Smooth muscle cell (in vitro differentiated cells): ENCODE measurements at regions not wholly inside any gene's neighbourhood (a gene's known extent, or its start where the extent isn't known, plus 50 kb on each side); places are given as distances from the start of the nearest gene placed in this dataset.

Source experiments
- DNase-seq: peaks from one replicate; lab custom pipeline; 2025; ENCODE audit not compliant: unreplicated experiment; lab: John Stamatoyannopoulos, UW
- H2AFZ ChIP-seq: fragments of 200-600 bp; sonication (generic); 2 replicates; pipeline ENCODE4 v1.6.0; 2016; ENCODE audit warnings: antibody characterized with exemption, low read depth, mild to moderate bottlenecking
- H3F3A ChIP-seq: fragments of 200-600 bp; sonication (generic); 2 replicates; pipeline ENCODE4 v1.6.0; 2017; ENCODE audit warnings: antibody characterized with exemption, low read depth
- H3K27ac ChIP-seq: fragments of 200-600 bp; sonication (generic); 2 replicates; pipeline ENCODE4 v1.5.1; 2016; ENCODE audit warnings: low read depth, mild to moderate bottlenecking
- H3K27me3 ChIP-seq: fragments of 200-600 bp; sonication (generic); 2 replicates; pipeline ENCODE4 v1.6.1; 2016; ENCODE audit warnings: low read depth, mild to moderate bottlenecking
- H3K36me3 ChIP-seq: fragments of 200-600 bp; sonication (generic); 2 replicates; pipeline ENCODE4 v1.5.1; 2016; ENCODE audit warnings: low read depth
- H3K4me1 ChIP-seq: fragments of 200-600 bp; sonication (generic); 2 replicates; pipeline ENCODE4 v1.5.1; 2016; ENCODE audit warnings: low read depth
- H3K4me2 ChIP-seq: fragments of 200-600 bp; sonication (generic); 2 replicates; pipeline ENCODE4 v1.6.0; 2016; ENCODE audit warnings: mild to moderate bottlenecking
- H3K4me3 ChIP-seq: fragments of 200-600 bp; sonication (generic); 2 replicates; pipeline ENCODE4 v1.5.1; 2016; ENCODE audit warnings: mild to moderate bottlenecking
- H3K79me2 ChIP-seq: fragments of 200-600 bp; sonication (generic); 2 replicates; pipeline ENCODE4 v1.6.0; 2016; ENCODE audit warnings: low read depth, mild to moderate bottlenecking
- H3K9ac ChIP-seq: fragments of 200-600 bp; sonication (generic); 2 replicates; pipeline ENCODE4 v1.6.0; 2016; ENCODE audit warnings: low read depth
- H3K9me3 ChIP-seq: fragments of 200-600 bp; sonication (generic); replicated peaks from 2 replicates; pipeline ENCODE4 v1.5.1; 2016; ENCODE audit warnings: low read depth
- H4K20me1 ChIP-seq: fragments of 200-600 bp; sonication (generic); 2 replicates; pipeline ENCODE4 v1.6.0; 2016; ENCODE audit warnings: low read depth
- CTCF ChIP-seq: fragments of 200-600 bp; sonication (generic); IDR thresholded peaks from 2 replicates; pipeline ENCODE4 v1.5.1; 2017; ENCODE audit warnings: borderline replicate concordance, mild to moderate bottlenecking, antibody characterized with exemption; ENCODE audit not compliant: insufficient read depth, poor library complexity, severe bottlenecking
- WGBS: methylation state at CpG from one replicate; pipeline ENCODE4 v1.1.7; 2016; ENCODE audit warnings: low lambda C conversion rate; 5-methylcytosine and 5-hydroxymethylcytosine counted together

- H3K4me3 ChIP-seq, result peak overlapping the region; percentile 19
- no peaks in the 10 kb centered on the region for H3K79me2 ChIP-seq
- DNase-seq, result peak; percentile 23
- peaks cover 10% of the 10 kb centered on the region for H3K27me3 ChIP-seq
- H3F3A ChIP-seq, result no peaks in the 10 kb centered on the region
- H3K36me3 ChIP-seq, result no peaks in the 10 kb centered on the region
- H3K4me2 ChIP-seq, result peak overlapping the region; percentile 82
- WGBS, result 42% methylated on average over 17 of the region's 17 CpGs
- no peak overlapping the region for H3K27ac ChIP-seq
- no peaks in the 10 kb centered on the region for H3K9me3 ChIP-seq
- H3K9ac ChIP-seq, result no peak overlapping the region
- peak overlapping the region; percentile 68 for H2AFZ ChIP-seq
- H4K20me1 ChIP-seq, result no peaks in the 10 kb centered on the region
- peak; percentile 95 for TF ChIP-seq CTCF
- H3K4me1 ChIP-seq, result no peaks in the 10 kb centered on the region
Measured at GRCh38 chr6:168895102-168895812, 358.4 kb downstream of the THBS2 start.

GRCh38 chr6:168892031-168892430, 361.6 kb downstream of the THBS2 start:
- no peak overlapping the region for H3K4me3 ChIP-seq
- no peak overlapping the region for H3K9ac ChIP-seq
- no peaks in the 10 kb centered on the region for H4K20me1 ChIP-seq
- H3K4me2 ChIP-seq, result no peak overlapping the region
- H3K27me3 ChIP-seq, result peaks cover 10% of the 10 kb centered on the region
- H3K9me3 ChIP-seq, result no peaks in the 10 kb centered on the region
- H3K36me3 ChIP-seq, result no peaks in the 10 kb centered on the region
- no peak for DNase-seq
- WGBS, result 82% methylated on average over 5 of the region's 5 CpGs
- no peak for TF ChIP-seq CTCF
- H2AFZ ChIP-seq, result no peak overlapping the region
- no peaks in the 10 kb centered on the region for H3K79me2 ChIP-seq
- no peak overlapping the region for H3K27ac ChIP-seq
- no peaks in the 10 kb centered on the region for H3F3A ChIP-seq
- no peaks in the 10 kb centered on the region for H3K4me1 ChIP-seq

DNA sequence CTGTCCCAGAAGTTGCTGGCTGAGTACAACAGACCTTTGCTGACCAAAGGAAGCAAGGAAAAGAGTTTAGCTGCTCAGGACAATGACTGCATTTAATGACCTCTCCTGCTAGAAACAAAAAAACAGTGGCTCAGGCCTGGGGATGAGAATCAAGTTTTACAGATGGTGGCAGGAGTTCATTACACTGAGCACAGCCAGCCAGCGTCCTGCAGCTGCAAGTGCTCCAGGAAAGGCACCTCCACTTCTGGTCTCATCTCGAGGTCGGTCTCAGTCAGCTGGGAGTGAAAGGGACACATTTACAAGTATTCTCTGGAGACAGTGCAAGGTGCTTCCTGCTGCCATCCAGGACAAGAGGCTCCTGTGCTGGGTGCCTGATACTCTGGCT, 362.7 kb downstream of the THBS2 start:
- H3K36me3 ChIP-seq, result no peaks in the 10 kb centered on the region
- no peak overlapping the region for H3K9ac ChIP-seq
- WGBS, result 85% methylated on average over 3 of the region's 3 CpGs
- DNase-seq, result no peak
- no peaks in the 10 kb centered on the region for H3F3A ChIP-seq
- H3K9me3 ChIP-seq, result no peaks in the 10 kb centered on the region
- no peaks in the 10 kb centered on the region for H4K20me1 ChIP-seq
- no peak overlapping the region for H2AFZ ChIP-seq
- no peak overlapping the region for H3K27ac ChIP-seq
- peaks cover 10% of the 10 kb centered on the region for H3K27me3 ChIP-seq
- H3K4me2 ChIP-seq, result no peak overlapping the region
- H3K79me2 ChIP-seq, result no peaks in the 10 kb centered on the region
- no peaks in the 10 kb centered on the region for H3K4me1 ChIP-seq
- no peak for TF ChIP-seq CTCF
- H3K4me3 ChIP-seq, result no peak overlapping the region

- H2AFZ ChIP-seq, result no peak overlapping the region
- 91% methylated on average over 26 of the region's 26 CpGs for WGBS
- H3K79me2 ChIP-seq, result no peaks in the 10 kb centered on the region
- peaks cover 10% of the 10 kb centered on the region for H3K27me3 ChIP-seq
- H3K4me3 ChIP-seq, result no peak overlapping the region
- DNase-seq, result no peak
- no peak overlapping the region for H3K27ac ChIP-seq
- H3K4me1 ChIP-seq, result no peaks in the 10 kb centered on the region
- H3F3A ChIP-seq, result no peaks in the 10 kb centered on the region
- no peak for TF ChIP-seq CTCF
- H3K4me2 ChIP-seq, result no peak overlapping the region
- H4K20me1 ChIP-seq, result no peaks in the 10 kb centered on the region
- no peaks in the 10 kb centered on the region for H3K36me3 ChIP-seq
- H3K9me3 ChIP-seq, result no peaks in the 10 kb centered on the region
- H3K9ac ChIP-seq, result no peak overlapping the region
Measured at GRCh38 chr6:168890306-168890980, 363.2 kb downstream of the THBS2 start.
